ENCODE measurements at regions not wholly inside any gene's neighbourhood (a gene's known extent, or its start where the extent isn't known, plus 50 kb on each side); places are given as distances from the start of the nearest gene placed in this dataset.

- no peak for TF ChIP-seq CTCF (IDR thresholded peaks at IDR 0.05)
- no peak for TF ChIP-seq POLR2A (IDR thresholded peaks at IDR 0.05)
Observed at GRCh38 chr4:96992443-96992842, 1150.8 kb downstream of the STPG2 start.
